ENCODE measurements at regions not wholly inside any gene's neighbourhood (a gene's known extent, or its start where the extent isn't known, plus 50 kb on each side); places are given as distances from the start of the nearest gene placed in this dataset.
"Not testable (repeated sequence)": the region's sequence is repeated elsewhere in the genome, so short reads cannot be mapped to it uniquely, and the experiment has no call there.

GRCh38 chr5:30458681-30459080 is 734.8 kb upstream of the CDH6 start:
- TF ChIP-seq CTCF (IDR thresholded peaks at IDR 0.05) = no peak
- no peaks in the 10 kb centered on the region for H3K27me3 Mint-ChIP-seq (ENCODE audit: low read depth)
- no peak overlapping the region for H3K27ac Mint-ChIP-seq (ENCODE audit: unreplicated experiment)
- H3K4me1 Mint-ChIP-seq (ENCODE audit: low read depth) = no peaks in the 10 kb centered on the region
- H3K36me3 Mint-ChIP-seq (ENCODE audit: low read depth) = no peaks in the 10 kb centered on the region
- DNase-seq (ENCODE audit: low spot score) = no peak
- H3K9me3 Mint-ChIP-seq (ENCODE audit: low read depth) = peaks cover 11% of the 10 kb centered on the region
- H3K4me3 Mint-ChIP-seq (ENCODE audit: unreplicated experiment) = no peak overlapping the region

- not testable (repeated sequence) for H3K4me3 Mint-ChIP-seq (ENCODE audit: unreplicated experiment); H3K9me3 Mint-ChIP-seq (ENCODE audit: low read depth); DNase-seq (ENCODE audit: low spot score); H3K4me1 Mint-ChIP-seq (ENCODE audit: low read depth); H3K27ac Mint-ChIP-seq (ENCODE audit: unreplicated experiment); H3K36me3 Mint-ChIP-seq (ENCODE audit: low read depth); H3K27me3 Mint-ChIP-seq (ENCODE audit: low read depth)
Observed at GRCh38 chr5:30455484-30455883, 738.0 kb upstream of the CDH6 start.

GRCh38 chr5:30453168-30453567 is 740.3 kb upstream of the CDH6 start:
- Mint-ChIP-seq H3K9me3 (ENCODE audit: low read depth) (peaks cover 6% of the 10 kb centered on the region), H3K36me3 (ENCODE audit: low read depth) (no peaks in the 10 kb centered on the region), H3K27ac (ENCODE audit: unreplicated experiment) (no peak overlapping the region), H3K4me3 (ENCODE audit: unreplicated experiment) (no peak overlapping the region), H3K4me1 (ENCODE audit: low read depth) (no peaks in the 10 kb centered on the region), H3K27me3 (ENCODE audit: low read depth) (no peaks in the 10 kb centered on the region)
- no peak for TF ChIP-seq CTCF (IDR thresholded peaks at IDR 0.05)
- no peak for DNase-seq (ENCODE audit: low spot score)

GRCh38 chr5:30450153-30450552 is 743.3 kb upstream of the CDH6 start:
- Mint-ChIP-seq H3K9me3 (ENCODE audit: low read depth) (peaks cover 4% of the 10 kb centered on the region), H3K27ac (ENCODE audit: unreplicated experiment) (no peak overlapping the region), H3K4me3 (ENCODE audit: unreplicated experiment) (no peak overlapping the region), H3K4me1 (ENCODE audit: low read depth) (no peaks in the 10 kb centered on the region), H3K36me3 (ENCODE audit: low read depth) (no peaks in the 10 kb centered on the region), H3K27me3 (ENCODE audit: low read depth) (no peaks in the 10 kb centered on the region)
- TF ChIP-seq CTCF (IDR thresholded peaks at IDR 0.05) = no peak
- no peak for DNase-seq (ENCODE audit: low spot score)

GRCh38 chr5:30447431-30447830 is 746.1 kb upstream of the CDH6 start:
- no peak overlapping the region for H3K27ac Mint-ChIP-seq (ENCODE audit: unreplicated experiment)
- no peaks in the 10 kb centered on the region for H3K4me1 Mint-ChIP-seq (ENCODE audit: low read depth)
- no peak for DNase-seq (ENCODE audit: low spot score)
- peaks cover 13% of the 10 kb centered on the region for H3K9me3 Mint-ChIP-seq (ENCODE audit: low read depth)
- no peak for TF ChIP-seq CTCF (IDR thresholded peaks at IDR 0.05)
- peaks cover 2% of the 10 kb centered on the region for H3K36me3 Mint-ChIP-seq (ENCODE audit: low read depth)
- no peaks in the 10 kb centered on the region for H3K27me3 Mint-ChIP-seq (ENCODE audit: low read depth)
- no peak overlapping the region for H3K4me3 Mint-ChIP-seq (ENCODE audit: unreplicated experiment)

GRCh38 chr5:30446456-30446855 is 747.0 kb upstream of the CDH6 start:
- peaks cover 7% of the 10 kb centered on the region for H3K36me3 Mint-ChIP-seq (ENCODE audit: low read depth)

More at GRCh38 chr5:30446456-30446855, 747.0 kb upstream of the CDH6 start:
- H3K27me3 Mint-ChIP-seq (ENCODE audit: low read depth) = no peaks in the 10 kb centered on the region
- peaks cover 21% of the 10 kb centered on the region for H3K9me3 Mint-ChIP-seq (ENCODE audit: low read depth)
- H3K27ac Mint-ChIP-seq (ENCODE audit: unreplicated experiment) = no peak overlapping the region
- H3K4me3 Mint-ChIP-seq (ENCODE audit: unreplicated experiment) = no peak overlapping the region
- DNase-seq (ENCODE audit: low spot score) = no peak
- no peaks in the 10 kb centered on the region for H3K4me1 Mint-ChIP-seq (ENCODE audit: low read depth)
- TF ChIP-seq CTCF (IDR thresholded peaks at IDR 0.05) = no peak
